Panc1 (cell line): ENCODE measurements at regions not wholly inside any gene's neighbourhood (a gene's known extent, or its start where the extent isn't known, plus 50 kb on each side); places are given as distances from the start of the nearest gene placed in this dataset.
A peak's percentile ranks its signal among the peaks of the same experiment; 100 is the strongest.

ENCODE experiments used
- ATAC-seq: fragments of 200-7000 bp; cut with Tn5 transposase; 2 replicates; pipeline ENCODE4 v1.9.1; 2020; ENCODE audit warnings: mild to moderate bottlenecking, moderate library complexity
- BruUV-seq: library from RNA; stranded (reverse); fragments of 400-500 nt; replicated peaks from 2 replicates; lab custom pipeline; 2021; lab: Mats Ljungman, UMichigan
- CTCF ChIA-PET: fragments of 300-600 bp; sonication (Branson Sonifier 250); formaldehyde crosslinking; loops from one replicate; lab custom pipeline; 2022; ENCODE audit warnings: antibody characterized with exemption; lab: Charles Lee
- POLR2A ChIA-PET: fragments of 300-600 bp; sonication (Branson Sonifier 250); formaldehyde crosslinking; loops from one replicate; lab custom pipeline; 2022; ENCODE audit warnings: antibody characterized with exemption; lab: Charles Lee
- DNase-seq: peaks from one replicate; pipeline ENCODE4 v3.0.0-alpha.2; 2010; ENCODE audit warnings: low read depth, low spot score
- H3K27ac ChIP-seq: 2 replicates; pipeline ENCODE4 v1.5.1; 2011; ENCODE audit warnings: mild to moderate bottlenecking, low read length, inconsistent platforms
- H3K27me3 ChIP-seq: fragments of 200-500 bp; sonication (Bioruptor generic); 2 replicates; pipeline ENCODE4 v1.6.0; 2014; ENCODE audit warnings: low read length, inconsistent platforms; ENCODE audit not compliant: control insufficient read depth, insufficient read depth
- H3K36me3 ChIP-seq: fragments of 200-500 bp; sonication (Bioruptor generic); 2 replicates; pipeline ENCODE4 v1.5.1; 2014; ENCODE audit warnings: inconsistent platforms, mild to moderate bottlenecking, low read length, moderate library complexity; ENCODE audit not compliant: control insufficient read depth, insufficient read depth
- H3K4me1 ChIP-seq: 2 replicates; pipeline ENCODE4 v1.5.1; 2011; ENCODE audit warnings: inconsistent platforms, mild to moderate bottlenecking, low read length, moderate library complexity; ENCODE audit not compliant: control insufficient read depth, insufficient read depth
- H3K4me3 ChIP-seq, 2 experiments: 2 replicates each; pipeline ENCODE4 v1.5.1; 2011 to 2012; ENCODE audit warnings: low read depth in 2 of 2, low read length in 2 of 2, mild to moderate bottlenecking in 2 of 2, inconsistent platforms in 1 of 2, moderate library complexity in 1 of 2
- H3K9me3 ChIP-seq: fragments of 200-500 bp; sonication (Bioruptor generic); 2 replicates; pipeline ENCODE4 v1.5.1; 2014; ENCODE audit warnings: low read depth, mild to moderate bottlenecking, inconsistent platforms, low read length, moderate library complexity; ENCODE audit not compliant: control insufficient read depth, insufficient read depth
- CTCF ChIP-seq: fragments of 450-650 bp; IDR thresholded peaks from 2 replicates; pipeline ENCODE4 v1.5.1; 2017; ENCODE audit warnings: mild to moderate bottlenecking
- POLR2AphosphoS5 ChIP-seq: IDR thresholded peaks from 2 replicates; pipeline ENCODE4 v1.6.1; 2012; ENCODE audit warnings: mild to moderate bottlenecking, low read depth, low read length, moderate library complexity
- SIN3A ChIP-seq: IDR thresholded peaks from 2 replicates; pipeline ENCODE4 v1.6.1; 2012; ENCODE audit warnings: low read depth, mild to moderate bottlenecking, low read length, moderate library complexity, borderline replicate concordance; ENCODE audit not compliant: insufficient read depth
- TCF7L2 ChIP-seq: IDR thresholded peaks from 2 replicates; pipeline ENCODE4 v1.6.1; 2011; ENCODE audit warnings: mild to moderate bottlenecking, low read depth, low read length, inconsistent platforms
- in situ Hi-C: cut with HindIII; loops from 2 replicates; pipeline ENCODE4 v1.10.0; 2016; ENCODE audit warnings: low sequenced_read_pairs, low pct_unique_long_range_greater_than_20kb
- intact Hi-C: fragments of 100-400 bp; cut with micrococcal nuclease; formaldehyde crosslinking; loops from one replicate; pipeline ENCODE4 v1.10.0; 2022; ENCODE audit not compliant: unreplicated experiment
- TF ChIP-seq, protein P1 (sequence below), 2 experiments: IDR thresholded peaks; 2 replicates each; pipeline ENCODE4 v1.6.1; 2011 to 2012; ENCODE audit warnings: low read depth in 2 of 2, control low read depth in 1 of 2, low read length in 1 of 2, mild to moderate bottlenecking in 1 of 2, moderate library complexity in 1 of 2; ENCODE audit not compliant: insufficient read depth in 1 of 2

GRCh38 chr7:24477398-24478136, 95.7 kb upstream of the PALS2 start:
- Histone ChIP-seq H3K36me3 (no peaks in the 10 kb centered on the region), H3K9me3 (no peaks in the 10 kb centered on the region), H3K27ac (no peak overlapping the region), H3K27me3 (peaks cover 5% of the 10 kb centered on the region; the same call in 1 of the 2 replicates), H3K4me1 (no peaks in the 10 kb centered on the region), H3K4me3 (no peak overlapping the region)
- DNase-seq (no peak), ATAC-seq (0 out of 2 replicates have a peak, but pooled peaks have one; percentile 48)
- in situ Hi-C loops (no loop called here), intact Hi-C loops (no loop called here)
- no TSS peak for BruUV-seq
- ChIA-PET POLR2A (no interaction called here), CTCF (no interaction called here)
- TF ChIP-seq, protein P1, sequence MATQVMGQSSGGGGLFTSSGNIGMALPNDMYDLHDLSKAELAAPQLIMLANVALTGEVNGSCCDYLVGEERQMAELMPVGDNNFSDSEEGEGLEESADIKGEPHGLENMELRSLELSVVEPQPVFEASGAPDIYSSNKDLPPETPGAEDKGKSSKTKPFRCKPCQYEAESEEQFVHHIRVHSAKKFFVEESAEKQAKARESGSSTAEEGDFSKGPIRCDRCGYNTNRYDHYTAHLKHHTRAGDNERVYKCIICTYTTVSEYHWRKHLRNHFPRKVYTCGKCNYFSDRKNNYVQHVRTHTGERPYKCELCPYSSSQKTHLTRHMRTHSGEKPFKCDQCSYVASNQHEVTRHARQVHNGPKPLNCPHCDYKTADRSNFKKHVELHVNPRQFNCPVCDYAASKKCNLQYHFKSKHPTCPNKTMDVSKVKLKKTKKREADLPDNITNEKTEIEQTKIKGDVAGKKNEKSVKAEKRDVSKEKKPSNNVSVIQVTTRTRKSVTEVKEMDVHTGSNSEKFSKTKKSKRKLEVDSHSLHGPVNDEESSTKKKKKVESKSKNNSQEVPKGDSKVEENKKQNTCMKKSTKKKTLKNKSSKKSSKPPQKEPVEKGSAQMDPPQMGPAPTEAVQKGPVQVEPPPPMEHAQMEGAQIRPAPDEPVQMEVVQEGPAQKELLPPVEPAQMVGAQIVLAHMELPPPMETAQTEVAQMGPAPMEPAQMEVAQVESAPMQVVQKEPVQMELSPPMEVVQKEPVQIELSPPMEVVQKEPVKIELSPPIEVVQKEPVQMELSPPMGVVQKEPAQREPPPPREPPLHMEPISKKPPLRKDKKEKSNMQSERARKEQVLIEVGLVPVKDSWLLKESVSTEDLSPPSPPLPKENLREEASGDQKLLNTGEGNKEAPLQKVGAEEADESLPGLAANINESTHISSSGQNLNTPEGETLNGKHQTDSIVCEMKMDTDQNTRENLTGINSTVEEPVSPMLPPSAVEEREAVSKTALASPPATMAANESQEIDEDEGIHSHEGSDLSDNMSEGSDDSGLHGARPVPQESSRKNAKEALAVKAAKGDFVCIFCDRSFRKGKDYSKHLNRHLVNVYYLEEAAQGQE (IDR thresholded peaks at IDR 0.05; ENCODE audit: insufficient read depth in 1 of 2, low read depth in 2 of 2, low read length in 1 of 2) = no peak
- TF ChIP-seq POLR2AphosphoS5 = no peak
- TF ChIP-seq CTCF = no peak
- no peak for TF ChIP-seq TCF7L2
- no peak for TF ChIP-seq SIN3A

DNA sequence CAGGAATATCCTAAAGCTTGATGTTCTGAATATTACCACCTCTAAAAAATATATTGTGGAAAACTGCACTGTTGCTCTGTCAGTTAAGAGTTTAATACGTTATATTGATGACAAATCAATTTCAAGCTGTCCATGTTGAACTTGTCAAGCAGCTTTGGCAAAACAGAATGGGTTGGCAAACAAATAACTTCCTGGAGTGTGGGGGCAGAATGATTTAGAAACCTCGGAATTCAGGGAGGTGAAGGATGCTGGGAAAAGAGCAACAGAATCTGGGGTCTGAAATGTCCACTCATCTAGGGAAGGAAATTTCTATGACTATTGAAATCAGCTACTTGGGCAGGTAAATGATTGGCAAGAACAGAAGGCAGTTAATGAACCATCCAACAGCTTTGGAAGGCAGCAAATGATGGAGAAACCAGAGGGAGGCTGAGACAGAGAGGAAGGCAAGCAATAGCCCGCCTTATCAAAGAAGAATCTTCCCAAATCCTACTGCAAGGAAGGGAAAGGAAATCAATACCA, 95.1 kb upstream of the PALS2 start:
- ATAC-seq (no peak), DNase-seq (no peak)
- in situ Hi-C loops (no loop called here), intact Hi-C loops (no loop called here)
- Histone ChIP-seq H3K27me3 (peaks cover 5% of the 10 kb centered on the region; the same call in 1 of the 2 replicates), H3K36me3 (no peaks in the 10 kb centered on the region), H3K27ac (no peak overlapping the region), H3K4me3 (no peak overlapping the region), H3K9me3 (no peaks in the 10 kb centered on the region), H3K4me1 (no peaks in the 10 kb centered on the region)
- BruUV-seq = no TSS peak
- POLR2A ChIA-PET = no interaction called here
- CTCF ChIA-PET = no interaction called here
- no peak for TF ChIP-seq POLR2AphosphoS5
- no peak for TF ChIP-seq SIN3A
- TF ChIP-seq CTCF = no peak
- TF ChIP-seq TCF7L2 = no peak
- TF ChIP-seq, protein P1 (IDR thresholded peaks at IDR 0.05; ENCODE audit: insufficient read depth in 1 of 2, low read depth in 2 of 2, low read length in 1 of 2) = no peak
